GM19452 (cell line): ENCODE measurements at regions not wholly inside any gene's neighbourhood (a gene's known extent, or its start where the extent isn't known, plus 50 kb on each side); places are given as distances from the start of the nearest gene placed in this dataset.
"Not testable (repeated sequence)": the region's sequence is repeated elsewhere in the genome, so short reads cannot be mapped to it uniquely, and the experiment has no call there.

Source experiments
- ATAC-seq: cut with Tn5 transposase; IDR thresholded peaks from one replicate; pipeline ENCODE4 v1.9.1; 2021; ENCODE audit not compliant: unreplicated experiment

DNA sequence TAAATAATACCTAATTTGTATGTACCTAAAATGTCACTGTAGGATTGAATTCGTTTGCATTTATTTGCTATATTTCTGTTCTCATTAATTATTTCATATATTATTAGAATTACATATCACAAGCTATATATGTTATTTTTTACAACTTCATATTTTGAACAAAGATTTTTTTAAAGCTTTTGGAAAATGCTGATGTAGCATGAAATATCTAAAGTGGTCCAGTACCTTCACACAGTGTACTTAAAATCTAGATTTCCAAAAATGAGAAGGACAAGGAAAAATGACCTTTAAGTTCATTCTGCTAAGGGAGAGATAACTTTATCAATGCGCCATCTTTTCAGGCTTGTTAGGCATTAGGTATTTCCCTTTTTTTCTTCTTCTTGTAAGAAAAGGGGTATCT lies 71.8 kb downstream of the LARP7 start:
- ATAC-seq = no peak

DNA sequence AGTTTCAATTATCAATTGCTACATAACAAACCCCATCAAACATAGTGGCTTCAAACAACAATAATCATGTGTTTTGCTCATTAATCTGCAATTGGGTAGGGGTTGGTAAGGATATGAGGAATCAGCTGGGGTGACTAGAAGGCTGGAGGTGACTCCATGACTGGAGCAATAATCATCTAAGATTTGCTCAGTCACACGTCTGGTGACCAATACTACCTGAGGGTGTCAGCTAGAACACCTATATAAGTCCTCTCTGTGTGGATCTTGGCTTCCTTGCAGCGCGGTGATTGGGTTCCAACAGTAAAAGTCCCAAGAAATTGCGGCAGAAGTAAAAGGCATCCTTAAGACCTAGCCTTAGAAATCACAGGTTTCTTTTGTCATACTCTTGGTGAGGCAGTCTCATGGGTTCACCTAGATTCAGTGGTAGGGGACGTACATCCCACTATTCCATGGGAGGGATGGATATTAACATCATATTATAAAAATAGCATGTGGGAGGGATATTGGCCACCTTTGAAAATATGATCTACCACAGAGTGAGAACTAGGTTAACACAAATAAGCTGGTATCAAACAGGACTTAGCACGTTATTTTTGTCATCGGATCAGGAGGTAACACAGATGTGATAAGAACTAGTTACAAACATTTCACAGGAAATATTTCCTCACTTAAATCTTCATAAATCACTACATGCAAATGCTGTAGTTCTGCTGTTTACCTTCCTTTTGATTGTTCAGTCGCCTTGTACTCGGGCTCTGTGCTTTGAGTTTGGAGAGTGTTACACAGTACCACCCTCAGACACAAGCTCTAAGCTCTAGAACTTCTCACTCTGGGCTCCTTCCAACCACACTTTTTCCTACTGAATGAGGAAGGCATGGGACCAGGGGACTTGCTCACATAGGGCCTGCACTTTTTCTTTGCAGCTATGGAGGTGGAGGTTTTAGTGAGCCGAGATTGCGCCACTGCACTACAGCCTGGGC lies 78.3 kb downstream of the LARP7 start:
- no peak for ATAC-seq

- ATAC-seq = no peak
Measured at GRCh38 chr4:112717856-112718255, 80.9 kb downstream of the LARP7 start.

DNA sequence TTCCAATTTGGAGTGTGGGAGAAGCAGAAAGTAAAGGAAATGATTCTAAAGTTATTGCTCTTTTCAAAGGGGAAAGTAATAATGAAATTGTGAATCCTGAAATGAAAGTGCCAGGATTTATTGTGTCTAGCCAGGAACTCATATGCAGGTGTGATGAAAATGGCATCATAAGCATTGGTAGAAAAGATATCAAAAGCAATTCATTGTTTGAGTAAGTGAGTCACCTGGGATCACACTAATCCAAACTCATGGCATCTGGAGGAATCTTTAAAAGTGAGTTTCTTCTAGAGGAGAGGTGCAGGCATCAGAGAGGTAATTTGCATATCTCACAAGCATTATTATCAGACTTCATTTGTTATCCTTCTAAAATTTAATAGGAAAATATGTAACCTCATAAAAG lies 84.7 kb downstream of the LARP7 start:
- no peak for ATAC-seq

DNA sequence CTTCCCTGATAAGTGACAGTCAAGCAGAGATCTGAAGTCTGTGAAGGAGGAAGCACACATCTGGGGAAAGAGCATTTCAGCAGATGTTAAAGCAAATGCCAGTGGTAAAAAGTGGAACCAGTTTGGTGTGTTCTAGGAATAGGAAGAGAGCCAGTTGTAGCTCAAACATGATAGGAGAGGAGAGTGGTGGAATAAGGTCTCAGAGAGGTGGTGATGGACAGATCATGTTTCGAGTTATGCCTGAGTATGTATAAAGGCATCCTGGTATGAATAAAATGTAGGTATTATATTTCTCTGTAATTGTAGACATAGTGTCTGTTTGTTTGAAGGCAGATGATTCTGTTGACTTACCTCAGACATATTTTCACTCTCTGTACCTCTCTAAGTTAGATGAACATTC lies 89.1 kb downstream of the LARP7 start:
- no peak for ATAC-seq

DNA sequence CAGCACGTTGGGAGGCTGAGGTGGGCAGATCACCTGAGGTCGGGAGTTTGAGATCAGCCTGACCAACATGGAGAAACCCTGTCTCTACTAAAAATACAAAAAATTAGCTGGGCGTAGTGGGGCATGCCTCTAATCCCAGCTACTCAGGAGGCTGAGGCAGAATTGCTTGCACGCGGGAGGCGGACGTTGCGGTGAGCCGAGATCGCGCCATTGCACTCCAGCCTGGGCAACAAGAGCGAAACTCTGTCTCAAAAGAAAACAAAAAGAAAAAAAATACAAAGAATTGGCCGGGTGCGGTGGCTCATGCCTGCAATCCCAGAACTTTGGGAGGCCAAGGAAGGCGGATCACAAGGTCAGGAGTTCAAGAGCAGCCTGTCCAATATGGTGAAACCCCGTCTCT lies 90.8 kb downstream of the LARP7 start:
- not testable (repeated sequence) for ATAC-seq

DNA sequence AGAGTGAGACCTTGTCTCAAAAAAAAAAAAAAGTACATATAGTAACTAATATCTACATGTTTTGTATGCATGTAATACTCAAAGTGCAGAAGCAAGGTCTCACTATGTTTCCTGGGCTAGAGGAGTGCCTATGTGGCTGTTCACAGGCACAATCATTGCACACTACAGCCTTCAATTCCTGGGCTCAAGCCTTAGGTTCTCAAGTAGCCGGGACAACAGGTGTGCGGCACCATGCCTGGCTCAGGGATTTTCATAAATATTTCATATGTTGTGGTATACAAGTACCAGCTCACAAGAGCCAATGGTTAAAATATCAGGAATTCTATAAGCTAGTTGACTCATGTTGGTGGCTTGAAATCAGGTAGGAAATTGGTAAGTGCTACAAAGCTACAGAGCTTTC lies 94.8 kb downstream of the LARP7 start:
- ATAC-seq = no peak

DNA sequence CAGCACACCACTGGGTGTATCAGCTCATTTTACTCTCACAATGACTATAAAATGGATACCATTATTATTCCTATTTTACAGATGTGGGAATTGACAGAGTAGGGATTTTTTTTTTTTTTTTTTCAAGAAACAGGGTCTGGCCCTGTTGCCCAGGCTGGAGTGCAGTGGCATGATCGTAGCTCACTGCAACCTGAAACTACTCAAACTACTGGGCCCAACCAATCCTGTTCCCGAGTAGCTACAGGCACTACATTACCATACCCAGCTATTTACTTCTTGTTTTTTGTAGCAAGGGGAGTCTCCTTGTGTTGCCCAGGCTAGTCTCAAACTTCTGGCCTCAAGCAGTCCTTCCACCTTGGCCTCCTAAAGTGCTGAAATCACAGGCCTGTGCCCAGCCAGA lies 95.2 kb downstream of the LARP7 start:
- ATAC-seq = no peak

DNA sequence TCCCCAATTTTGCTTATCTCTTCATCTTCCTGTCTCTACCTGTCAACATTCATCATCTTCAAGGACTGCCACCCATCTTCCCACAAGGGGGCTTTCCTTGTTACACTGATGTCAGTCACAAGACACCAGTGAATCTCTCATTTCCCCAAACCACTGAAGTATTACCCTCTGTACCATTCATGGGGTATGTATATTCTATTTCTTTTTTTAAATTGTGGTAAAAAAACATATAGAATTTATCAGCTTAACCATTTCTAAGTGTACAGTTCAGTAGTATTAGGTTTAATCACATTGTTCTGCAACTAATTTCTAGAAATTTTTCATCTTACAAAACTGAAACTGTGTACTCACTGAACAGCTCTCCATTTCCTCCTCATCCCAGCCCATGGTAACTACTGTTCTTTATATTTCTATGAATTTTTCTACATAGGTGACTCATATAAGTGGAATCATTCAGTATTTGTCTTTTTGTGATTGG lies 98.6 kb downstream of the LARP7 start:
- peak; percentile 72 for ATAC-seq

- ATAC-seq = peak; percentile 37
Measured at GRCh38 chr4:112736718-112737135, 99.8 kb downstream of the LARP7 start.

- ATAC-seq = no peak
Measured at GRCh38 chr4:112739442-112739841, 102.5 kb downstream of the LARP7 start.

GRCh38 chr4:112747036-112747435 lies 110.1 kb downstream of the LARP7 start:
- no peak for ATAC-seq

DNA sequence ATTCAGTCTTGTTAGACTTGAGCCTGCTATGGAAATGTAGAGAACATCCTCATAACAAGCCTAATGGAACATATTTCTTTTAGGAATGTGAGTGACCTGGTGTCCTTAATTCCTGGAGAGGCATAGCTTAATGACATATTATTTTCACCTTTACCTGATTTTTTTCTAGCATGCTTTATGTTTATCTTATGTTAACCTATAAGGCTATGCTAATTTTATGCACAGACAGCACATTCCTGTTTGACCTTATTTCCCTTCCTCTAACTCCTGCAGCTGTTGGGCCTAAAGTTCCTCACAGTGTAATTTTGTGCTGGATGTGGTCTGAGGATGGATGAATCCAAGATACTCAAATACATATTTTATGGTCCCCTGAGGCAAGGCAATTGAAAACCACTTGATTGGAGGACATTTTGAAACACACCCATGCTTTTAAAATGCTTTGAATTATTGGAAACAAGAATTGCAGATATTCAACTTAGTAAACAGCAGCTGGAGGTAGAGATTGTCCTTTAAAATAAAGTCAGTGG lies 111.5 kb downstream of the LARP7 start:
- ATAC-seq = no peak

DNA sequence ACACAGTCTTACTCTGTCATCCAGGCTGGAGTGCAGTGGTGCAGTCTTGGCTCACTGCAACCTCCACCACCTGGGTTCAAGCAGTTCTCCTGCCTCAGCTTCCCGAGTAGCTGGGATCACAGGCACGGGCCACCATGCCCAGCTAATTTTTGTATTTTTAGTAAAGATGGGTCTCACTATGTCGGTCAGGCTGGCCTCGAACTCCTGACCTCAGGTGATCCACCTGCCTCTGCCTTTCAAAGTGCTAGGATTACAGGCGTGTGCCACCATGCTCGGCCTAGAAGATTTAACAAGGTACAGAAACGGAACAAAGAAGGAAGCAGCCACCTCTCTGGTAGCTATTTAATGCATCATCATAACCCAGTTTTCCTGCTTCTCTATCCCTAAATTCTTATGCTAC lies 113.8 kb downstream of the LARP7 start:
- not testable (repeated sequence) for ATAC-seq

GRCh38 chr4:112751447-112751846 lies 114.5 kb downstream of the LARP7 start:
- ATAC-seq = no peak

DNA sequence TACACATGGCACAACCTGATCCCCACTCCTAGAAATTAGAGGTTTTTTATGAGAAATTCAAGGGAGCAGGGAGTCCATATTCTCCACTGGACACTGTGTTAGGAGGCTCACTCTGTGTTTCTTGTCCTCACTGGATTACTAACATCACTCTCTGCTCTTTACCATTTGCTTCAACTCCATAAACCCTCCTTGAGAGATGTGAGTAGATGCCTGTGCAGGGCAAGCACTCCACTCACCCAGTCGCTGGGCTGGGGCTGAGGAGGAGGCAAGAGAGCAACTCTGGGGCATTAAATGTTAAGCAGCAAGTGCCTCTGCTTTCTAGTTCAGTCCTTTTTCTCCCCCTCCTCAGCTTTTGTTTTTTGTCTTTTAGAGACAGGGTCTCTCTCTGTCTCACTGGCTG lies 115.1 kb downstream of the LARP7 start:
- no peak for ATAC-seq

DNA sequence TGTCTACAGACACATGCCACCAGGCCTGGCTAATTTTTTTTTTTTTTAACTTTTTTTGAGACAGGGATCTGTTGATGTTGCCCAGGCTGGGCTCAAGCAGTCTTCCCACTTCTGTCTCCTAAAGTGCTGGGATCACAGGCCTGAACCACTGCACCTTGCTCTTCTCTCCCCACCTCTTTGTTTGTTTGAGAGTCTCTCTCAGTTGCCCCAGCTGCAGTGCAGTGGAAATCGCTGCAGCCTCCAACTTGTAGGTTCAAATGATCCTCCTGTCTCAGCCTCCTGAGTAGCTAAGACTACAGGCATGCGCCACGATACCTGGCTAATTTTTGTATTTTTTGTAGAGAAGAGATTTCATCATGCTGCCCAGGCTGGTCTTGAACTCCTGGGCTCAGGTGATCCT lies 115.6 kb downstream of the LARP7 start:
- no peak for ATAC-seq

- no peak for ATAC-seq
Measured at GRCh38 chr4:112753333-112753732, 116.4 kb downstream of the LARP7 start.

DNA sequence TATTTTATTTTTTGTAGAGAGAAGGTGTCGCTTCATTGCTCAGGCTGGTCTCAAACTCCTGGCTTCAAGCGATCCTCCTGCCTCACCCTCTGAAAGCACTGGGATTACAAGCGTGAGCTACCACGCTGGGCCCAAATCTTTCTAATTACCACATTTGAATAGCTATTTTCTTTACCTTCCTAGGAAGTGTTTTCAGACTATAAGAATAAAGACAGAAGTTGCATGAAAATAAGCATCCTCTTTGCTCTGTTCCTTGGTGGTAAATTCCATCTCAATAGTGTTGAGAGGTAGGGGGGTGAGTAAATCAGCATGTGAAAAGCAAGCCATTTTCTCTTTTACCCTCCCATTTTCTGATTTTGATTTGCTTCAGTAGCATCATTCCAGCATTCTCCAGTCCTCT lies 122.4 kb downstream of the LARP7 start:
- no peak for ATAC-seq

DNA sequence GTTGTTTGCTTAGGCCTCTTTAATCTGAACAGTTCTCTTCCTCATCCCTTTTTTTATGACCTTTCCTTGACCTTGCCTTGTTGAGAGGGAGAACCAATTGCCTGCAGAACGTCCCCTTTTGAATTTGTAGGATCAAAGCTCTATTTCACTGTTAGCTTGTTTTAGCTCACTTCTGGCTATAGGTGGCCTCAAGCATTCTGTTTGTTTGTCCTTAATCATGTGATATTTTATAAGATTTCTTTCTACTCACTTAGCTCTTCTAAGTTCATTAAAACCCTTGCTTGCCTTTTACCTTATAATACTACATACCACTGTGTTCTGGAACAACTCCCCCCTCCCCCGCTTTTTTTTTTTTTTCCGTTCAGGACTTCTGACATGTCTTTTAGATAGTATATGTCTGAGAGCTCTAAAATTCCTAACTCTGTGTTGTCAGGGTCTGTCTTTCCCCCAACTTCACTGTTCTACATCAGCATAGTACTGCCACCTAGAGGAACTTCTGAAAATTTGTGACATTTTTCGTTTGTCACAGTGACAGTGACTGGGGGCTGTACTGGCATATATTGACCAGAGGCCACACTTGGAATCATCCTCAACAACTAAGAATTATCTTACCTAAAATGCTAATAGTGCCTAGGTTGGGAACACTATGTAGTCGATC lies 128.5 kb downstream of the LARP7 start:
- peak; percentile 68 for ATAC-seq

GRCh38 chr4:112766422-112766821 lies 129.5 kb downstream of the LARP7 start:
- no peak for ATAC-seq

GRCh38 chr4:112767386-112767785 lies 130.4 kb downstream of the LARP7 start:
- ATAC-seq = no peak
